ENCODE measurements at regions not wholly inside any gene's neighbourhood (a gene's known extent, or its start where the extent isn't known, plus 50 kb on each side); places are given as distances from the start of the nearest gene placed in this dataset.

- no peak for DNase-seq (ENCODE audit: low read depth, low spot score)
Measured at GRCh38 chr2:147468963-147469362, 375.9 kb upstream of the ACVR2A start.

GRCh38 chr2:147468349-147468748, 376.5 kb upstream of the ACVR2A start:
- no peak for DNase-seq (ENCODE audit: low read depth, low spot score)

GRCh38 chr2:147467441-147467840, 377.4 kb upstream of the ACVR2A start:
- no peak for DNase-seq (ENCODE audit: low read depth, low spot score)

GRCh38 chr2:147464737-147465357, 380.0 kb upstream of the ACVR2A start:
- no peak for DNase-seq (ENCODE audit: low read depth, low spot score)

GRCh38 chr2:147463881-147464520, 380.8 kb upstream of the ACVR2A start:
- no peak for DNase-seq (ENCODE audit: low read depth, low spot score)

- DNase-seq (ENCODE audit: low read depth, low spot score) = no peak
Measured at GRCh38 chr2:147460155-147460554, 384.7 kb upstream of the ACVR2A start.

GRCh38 chr2:147456779-147457178, 388.1 kb upstream of the ACVR2A start:
- no peak for DNase-seq (ENCODE audit: low read depth, low spot score)

- DNase-seq (ENCODE audit: low read depth, low spot score) = no peak
Measured at GRCh38 chr2:147451902-147452515, 392.8 kb upstream of the ACVR2A start.

GRCh38 chr2:147450661-147451510, 393.9 kb upstream of the ACVR2A start:
- DNase-seq (ENCODE audit: low read depth, low spot score) = no peak

GRCh38 chr2:147449323-147449991, 395.4 kb upstream of the ACVR2A start:
- peak; percentile 28 for DNase-seq (ENCODE audit: low read depth, low spot score)

GRCh38 chr2:147442816-147443215, 402.0 kb upstream of the ACVR2A start:
- DNase-seq (ENCODE audit: low read depth, low spot score) = no peak

- no peak for DNase-seq (ENCODE audit: low read depth, low spot score)
Measured at GRCh38 chr2:147441182-147441581, 403.6 kb upstream of the ACVR2A start.

- DNase-seq (ENCODE audit: low read depth, low spot score) = no peak
Measured at GRCh38 chr2:147440734-147441133, 404.1 kb upstream of the ACVR2A start.

GRCh38 chr2:147439986-147440385, 404.8 kb upstream of the ACVR2A start:
- DNase-seq (ENCODE audit: low read depth, low spot score) = no peak

GRCh38 chr2:147438882-147439281, 405.9 kb upstream of the ACVR2A start:
- no peak for DNase-seq (ENCODE audit: low read depth, low spot score)

- no peak for DNase-seq (ENCODE audit: low read depth, low spot score)
Measured at GRCh38 chr2:147433822-147434221, 411.0 kb upstream of the ACVR2A start.

GRCh38 chr2:147430408-147430807, 414.4 kb upstream of the ACVR2A start:
- no peak for DNase-seq (ENCODE audit: low read depth, low spot score)

- no peak for DNase-seq (ENCODE audit: low read depth, low spot score)
Measured at GRCh38 chr2:147428120-147428747, 416.6 kb upstream of the ACVR2A start.

- DNase-seq (ENCODE audit: low read depth, low spot score) = no peak
Measured at GRCh38 chr2:147425437-147426029, 419.3 kb upstream of the ACVR2A start.

GRCh38 chr2:147424766-147425165, 420.1 kb upstream of the ACVR2A start:
- no peak for DNase-seq (ENCODE audit: low read depth, low spot score)
